MM.1S (cell line): ENCODE measurements at regions not wholly inside any gene's neighbourhood (a gene's known extent, or its start where the extent isn't known, plus 50 kb on each side); places are given as distances from the start of the nearest gene placed in this dataset.

Experiments
- EZH2 ChIP-seq: fragments of 300-600 bp; sonication (generic); optimal IDR thresholded peaks from 2 replicates; pipeline ENCODE3; 2017; ENCODE audit warnings: low read depth, mild to moderate bottlenecking, antibody characterized with exemption, low read length, mixed read lengths
- TF ChIP-seq, protein P1 (sequence below): fragments of 300-600 bp; sonication (generic); IDR thresholded peaks from 2 replicates; pipeline ENCODE4 v1.5.1; 2016; ENCODE audit warnings: antibody characterized with exemption, low read length, mixed read lengths

DNA sequence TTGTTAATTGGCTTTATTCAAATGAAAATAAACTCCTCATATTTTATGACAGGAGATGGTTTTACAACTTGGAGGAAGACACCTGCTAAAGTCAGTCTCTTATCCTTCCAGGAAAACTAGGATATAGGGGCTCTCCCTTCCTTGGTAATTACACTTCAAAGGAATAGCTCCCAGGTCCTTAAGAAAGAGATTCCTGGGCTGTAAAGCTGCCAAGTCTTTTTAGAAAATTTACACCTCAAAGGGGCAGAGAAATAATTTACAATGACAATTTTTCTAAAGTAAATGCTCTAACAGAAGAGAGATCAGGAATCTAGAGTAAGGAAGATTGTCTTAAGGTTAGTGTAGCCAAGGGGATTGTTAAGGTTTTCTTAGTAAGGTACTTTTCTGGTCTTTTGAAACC, 1359.0 kb downstream of the OLFM4 start:
- TF ChIP-seq, protein P1, sequence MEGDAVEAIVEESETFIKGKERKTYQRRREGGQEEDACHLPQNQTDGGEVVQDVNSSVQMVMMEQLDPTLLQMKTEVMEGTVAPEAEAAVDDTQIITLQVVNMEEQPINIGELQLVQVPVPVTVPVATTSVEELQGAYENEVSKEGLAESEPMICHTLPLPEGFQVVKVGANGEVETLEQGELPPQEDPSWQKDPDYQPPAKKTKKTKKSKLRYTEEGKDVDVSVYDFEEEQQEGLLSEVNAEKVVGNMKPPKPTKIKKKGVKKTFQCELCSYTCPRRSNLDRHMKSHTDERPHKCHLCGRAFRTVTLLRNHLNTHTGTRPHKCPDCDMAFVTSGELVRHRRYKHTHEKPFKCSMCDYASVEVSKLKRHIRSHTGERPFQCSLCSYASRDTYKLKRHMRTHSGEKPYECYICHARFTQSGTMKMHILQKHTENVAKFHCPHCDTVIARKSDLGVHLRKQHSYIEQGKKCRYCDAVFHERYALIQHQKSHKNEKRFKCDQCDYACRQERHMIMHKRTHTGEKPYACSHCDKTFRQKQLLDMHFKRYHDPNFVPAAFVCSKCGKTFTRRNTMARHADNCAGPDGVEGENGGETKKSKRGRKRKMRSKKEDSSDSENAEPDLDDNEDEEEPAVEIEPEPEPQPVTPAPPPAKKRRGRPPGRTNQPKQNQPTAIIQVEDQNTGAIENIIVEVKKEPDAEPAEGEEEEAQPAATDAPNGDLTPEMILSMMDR: no peak
- no peak for TF ChIP-seq EZH2
